GM10266 (cell line): ENCODE measurements at regions not wholly inside any gene's neighbourhood (a gene's known extent, or its start where the extent isn't known, plus 50 kb on each side); places are given as distances from the start of the nearest gene placed in this dataset.

Experiments
- DNase-seq: peaks from one replicate; pipeline ENCODE4 v3.0.0; 2012; ENCODE audit errors: extremely low spot score
- TF ChIP-seq, protein P1 (sequence below): IDR thresholded peaks from 2 replicates; pipeline ENCODE4 v1.5.1; 2012; ENCODE audit warnings: mild to moderate bottlenecking, low read depth; ENCODE audit not compliant: control insufficient read depth, insufficient read depth; ENCODE audit errors: missing control alignments

DNA sequence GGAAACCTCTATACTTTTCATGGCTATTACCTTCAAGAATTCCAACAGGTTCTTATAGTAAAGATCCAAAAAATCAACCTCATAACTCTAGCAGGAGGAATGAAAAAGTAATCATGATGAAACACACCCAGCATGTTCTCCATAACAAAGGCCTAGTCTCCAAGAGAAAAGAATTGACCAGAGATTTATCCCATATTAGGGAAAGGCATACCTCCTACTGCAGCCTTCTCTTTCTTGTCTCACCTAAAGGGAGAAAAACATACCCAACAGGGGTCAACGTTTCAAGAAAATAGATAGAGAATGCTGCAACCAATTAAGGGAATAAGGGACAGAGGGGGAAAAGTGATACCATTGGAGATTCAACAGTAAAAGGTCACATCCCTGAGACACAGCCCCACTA lies 262.5 kb downstream of the FRK start:
- TF ChIP-seq, protein P1, sequence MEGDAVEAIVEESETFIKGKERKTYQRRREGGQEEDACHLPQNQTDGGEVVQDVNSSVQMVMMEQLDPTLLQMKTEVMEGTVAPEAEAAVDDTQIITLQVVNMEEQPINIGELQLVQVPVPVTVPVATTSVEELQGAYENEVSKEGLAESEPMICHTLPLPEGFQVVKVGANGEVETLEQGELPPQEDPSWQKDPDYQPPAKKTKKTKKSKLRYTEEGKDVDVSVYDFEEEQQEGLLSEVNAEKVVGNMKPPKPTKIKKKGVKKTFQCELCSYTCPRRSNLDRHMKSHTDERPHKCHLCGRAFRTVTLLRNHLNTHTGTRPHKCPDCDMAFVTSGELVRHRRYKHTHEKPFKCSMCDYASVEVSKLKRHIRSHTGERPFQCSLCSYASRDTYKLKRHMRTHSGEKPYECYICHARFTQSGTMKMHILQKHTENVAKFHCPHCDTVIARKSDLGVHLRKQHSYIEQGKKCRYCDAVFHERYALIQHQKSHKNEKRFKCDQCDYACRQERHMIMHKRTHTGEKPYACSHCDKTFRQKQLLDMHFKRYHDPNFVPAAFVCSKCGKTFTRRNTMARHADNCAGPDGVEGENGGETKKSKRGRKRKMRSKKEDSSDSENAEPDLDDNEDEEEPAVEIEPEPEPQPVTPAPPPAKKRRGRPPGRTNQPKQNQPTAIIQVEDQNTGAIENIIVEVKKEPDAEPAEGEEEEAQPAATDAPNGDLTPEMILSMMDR: no peak
- no peak for DNase-seq

DNA sequence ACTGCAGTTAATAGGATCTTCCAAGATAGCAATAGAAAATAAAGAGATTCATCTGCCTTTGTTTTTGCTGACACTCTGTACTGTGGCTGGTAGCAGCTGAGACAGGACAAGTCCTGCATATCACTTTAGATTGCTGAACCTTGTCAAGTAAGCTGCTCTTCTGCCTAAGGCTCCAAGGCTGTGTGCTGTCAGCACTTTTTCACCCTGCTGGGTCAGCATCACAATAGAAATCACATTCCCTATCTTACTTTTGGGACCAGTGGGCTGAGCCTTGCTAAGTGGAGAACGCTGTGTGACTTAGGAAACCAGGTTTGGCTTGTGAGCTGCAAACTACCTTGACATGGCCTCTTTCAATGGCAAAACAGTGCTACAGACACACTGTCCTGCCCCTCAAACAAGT lies 263.9 kb downstream of the FRK start:
- DNase-seq: no peak
- TF ChIP-seq, protein P1: no peak

DNA sequence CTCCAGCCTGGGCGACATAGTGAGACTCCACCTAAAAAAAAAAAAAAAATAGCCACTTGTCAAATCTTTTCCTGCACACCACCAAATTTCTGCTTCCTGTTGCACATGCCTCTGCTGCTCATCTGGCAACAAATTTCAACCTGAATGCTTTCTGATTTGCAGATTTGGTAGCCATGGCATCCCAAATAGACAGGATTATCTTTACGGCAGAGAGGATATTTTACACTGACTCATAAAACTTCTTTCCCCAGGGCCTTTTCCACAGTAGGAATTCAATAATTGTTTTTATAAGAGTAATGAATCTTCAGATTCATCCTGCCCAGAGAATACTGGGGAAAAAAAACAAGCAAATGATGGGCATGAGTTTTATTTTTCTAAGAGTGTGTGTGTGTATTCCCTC lies 264.6 kb downstream of the FRK start:
- TF ChIP-seq, protein P1: no peak
- no peak for DNase-seq

DNA sequence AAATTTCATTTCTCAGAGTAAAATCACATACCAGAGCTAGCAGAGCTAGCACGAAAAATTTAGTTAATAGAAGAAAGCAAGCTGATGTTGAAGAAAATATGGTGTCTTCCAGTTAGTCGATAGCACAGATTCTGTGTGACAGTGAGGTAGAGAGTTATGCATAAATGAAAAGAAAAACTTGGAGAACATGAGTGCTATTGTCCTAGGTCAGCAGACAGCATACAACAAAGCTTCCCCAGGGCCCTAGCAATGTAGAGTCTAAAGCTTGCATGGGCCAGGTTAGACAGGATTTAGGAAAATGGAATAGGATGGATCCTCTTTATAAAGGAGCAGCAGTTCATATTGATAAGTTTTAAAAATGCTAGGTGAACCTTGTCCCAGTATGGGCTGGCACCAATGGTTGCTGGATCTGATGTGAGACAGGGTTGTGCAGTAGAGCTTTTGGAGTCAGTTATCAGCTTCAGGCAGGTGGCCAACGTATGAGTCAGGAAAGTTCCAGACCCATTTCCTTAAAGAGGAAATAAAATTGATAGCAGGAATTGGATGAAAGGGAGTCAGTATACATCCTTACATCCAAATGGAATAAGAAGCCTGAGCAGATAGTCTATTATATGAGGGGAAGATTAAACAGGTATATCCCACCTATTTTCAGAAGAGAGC lies 277.2 kb downstream of the FRK start:
- TF ChIP-seq, protein P1: no peak
- no peak for DNase-seq

DNA sequence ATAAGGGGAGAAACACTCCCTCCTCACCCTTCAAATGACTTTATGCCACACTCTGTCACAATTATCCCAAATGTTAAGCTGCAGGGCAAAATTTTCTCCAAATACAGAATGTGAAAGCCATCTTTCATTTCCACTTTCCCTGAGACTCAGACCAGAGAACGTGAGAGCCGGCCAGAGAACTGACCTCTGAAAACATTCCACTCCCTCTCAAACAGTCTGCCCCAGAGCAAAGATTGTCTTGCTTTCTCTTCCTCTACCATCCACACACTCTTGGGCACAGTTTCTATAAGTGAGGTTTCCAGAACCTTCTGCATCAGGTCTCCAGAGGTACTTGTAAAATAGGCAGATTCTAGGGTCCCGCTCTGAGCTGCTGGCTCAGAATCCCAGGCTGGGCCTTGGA lies 278.1 kb downstream of the FRK start:
- TF ChIP-seq, protein P1: no peak
- DNase-seq: no peak

DNA sequence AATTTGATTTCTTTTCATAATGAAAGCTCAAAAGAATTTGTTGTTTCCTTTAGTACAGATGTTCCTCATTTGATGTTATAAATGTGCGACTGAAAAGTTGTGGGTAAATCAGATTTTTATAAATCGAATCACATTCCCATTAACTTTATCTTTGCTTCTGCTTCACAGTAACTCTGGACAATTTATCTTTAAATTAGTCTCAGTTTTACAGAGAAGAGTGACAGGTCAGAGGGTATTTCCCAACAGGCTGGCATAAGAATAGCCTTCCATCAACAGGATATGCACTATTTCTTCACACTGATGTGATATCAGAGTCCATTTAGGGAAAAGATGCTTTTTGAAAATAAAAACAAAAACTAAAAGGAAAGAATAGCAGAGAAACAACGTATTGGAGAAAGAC lies 286.9 kb downstream of the FRK start:
- no peak for DNase-seq
- TF ChIP-seq, protein P1: no peak

DNA sequence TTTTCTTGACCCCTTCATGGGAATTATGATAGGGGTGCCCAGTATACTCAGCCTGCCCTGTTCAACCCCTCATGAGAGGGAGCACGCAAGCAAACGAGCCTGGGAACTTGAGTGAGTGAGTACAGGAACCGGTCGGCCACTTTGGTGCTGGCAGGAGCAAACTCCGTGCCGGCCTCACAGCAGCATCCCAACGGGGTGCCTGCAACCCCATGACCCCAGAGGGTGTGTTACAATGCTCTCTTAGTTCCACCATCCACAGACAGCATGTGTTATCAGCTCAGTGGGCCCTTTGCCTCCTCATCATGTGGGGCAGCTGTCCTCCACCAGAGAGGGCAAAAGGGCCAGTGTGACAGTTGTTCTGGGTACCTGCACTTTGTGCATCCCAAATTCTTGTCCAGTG lies 289.8 kb downstream of the FRK start:
- no peak for DNase-seq
- TF ChIP-seq, protein P1: no peak
